ENCODE measurements at regions not wholly inside any gene's neighbourhood (a gene's known extent, or its start where the extent isn't known, plus 50 kb on each side); places are given as distances from the start of the nearest gene placed in this dataset.

GRCh38 chr9:85168412-85168811 is 498.9 kb downstream of the NTRK2 start:
- Histone ChIP-seq H2AFZ (ENCODE audit: low read length) (no peak overlapping the region), H3K18ac (ENCODE audit: low read length) (no peak overlapping the region), H3K79me1 (ENCODE audit: low read depth, low read length) (no peaks in the 10 kb centered on the region), H2BK5ac (ENCODE audit: low read length) (no peak overlapping the region), H2BK15ac (ENCODE audit: low read length) (no peak overlapping the region), H3K4me1 (ENCODE audit: control insufficient read depth in 2 of 2, insufficient read depth in 1 of 2, low read depth in 1 of 2, low read length in 2 of 2) (no peaks in the 10 kb centered on the region), H4K8ac (ENCODE audit: low read depth, low read length) (no peak overlapping the region), H3K4me2 (ENCODE audit: insufficient read depth, low read length, poor library complexity, severe bottlenecking) (no peak overlapping the region), H2BK120ac (ENCODE audit: low read depth, low read length) (no peak overlapping the region), H3K36me3 (replicated peaks in 1 of 2; ENCODE audit: control insufficient read depth in 2 of 2, insufficient read depth in 2 of 2, low read length in 2 of 2) (no peaks in the 10 kb centered on the region), H3K9me3 (replicated peaks in 1 of 2; ENCODE audit: control insufficient read depth in 2 of 2, insufficient read depth in 1 of 2, low read depth in 1 of 2, low read length in 2 of 2) (peaks cover 0 to 3% of the 10 kb centered on the region in 2 donors), H3K4ac (ENCODE audit: low read length) (no peak overlapping the region), H3K14ac (ENCODE audit: low read length) (no peak overlapping the region), H3K9ac (ENCODE audit: low read depth, low read length, poor library complexity) (no peak overlapping the region), H3K27ac (replicated peaks; ENCODE audit: low read length) (no peak overlapping the region), H2AK5ac (ENCODE audit: low read depth, low read length) (no peak overlapping the region), H3K27me3 (ENCODE audit: control insufficient read depth in 3 of 3, insufficient read depth in 3 of 3, low read depth in 1 of 3, low read length in 3 of 3) (no peaks in the 10 kb centered on the region), H3K23ac (ENCODE audit: low read depth, low read length, poor library complexity) (no peak overlapping the region), H3K4me3 (ENCODE audit: low read length in 2 of 2) (no peak overlapping the region), H2BK12ac (ENCODE audit: low read length) (no peak overlapping the region), H4K91ac (ENCODE audit: low read depth, low read length, poor library complexity) (no peak overlapping the region)
- WGBS, 2 donors (ENCODE audit: extremely low coverage in 2 of 2, insufficient read length in 2 of 2, insufficient replicate concordance in 1 of 2): no CpG with 5 or more reads among the region's 2 CpGs
- no peak for DNase-seq (ENCODE audit: low spot score)

- H3K79me1 ChIP-seq (ENCODE audit: low read depth, low read length): no peaks in the 10 kb centered on the region
Measured at GRCh38 chr9:85167146-85167545, 497.6 kb downstream of the NTRK2 start.

GRCh38 chr9:85163825-85164224 is 494.3 kb downstream of the NTRK2 start:
- Histone ChIP-seq H3K18ac (ENCODE audit: low read length) (no peak overlapping the region), H3K79me1 (ENCODE audit: low read depth, low read length) (no peaks in the 10 kb centered on the region), H2AK5ac (ENCODE audit: low read depth, low read length) (no peak overlapping the region), H2BK5ac (ENCODE audit: low read length) (no peak overlapping the region), H3K14ac (ENCODE audit: low read length) (no peak overlapping the region), H4K8ac (ENCODE audit: low read depth, low read length) (no peak overlapping the region), H2BK15ac (ENCODE audit: low read length) (no peak overlapping the region), H2BK12ac (ENCODE audit: low read length) (no peak overlapping the region), H3K4ac (ENCODE audit: low read length) (no peak overlapping the region), H3K27me3 (ENCODE audit: control insufficient read depth in 3 of 3, insufficient read depth in 3 of 3, low read depth in 1 of 3, low read length in 3 of 3) (no peaks in the 10 kb centered on the region), H3K9me3 (replicated peaks in 1 of 2; ENCODE audit: control insufficient read depth in 2 of 2, insufficient read depth in 1 of 2, low read depth in 1 of 2, low read length in 2 of 2) (no peaks in the 10 kb centered on the region), H4K91ac (ENCODE audit: low read depth, low read length, poor library complexity) (no peak overlapping the region), H2AFZ (ENCODE audit: low read length) (no peak overlapping the region), H3K4me1 (ENCODE audit: control insufficient read depth in 2 of 2, insufficient read depth in 1 of 2, low read depth in 1 of 2, low read length in 2 of 2) (no peaks in the 10 kb centered on the region), H2BK120ac (ENCODE audit: low read depth, low read length) (no peak overlapping the region), H3K36me3 (replicated peaks in 1 of 2; ENCODE audit: control insufficient read depth in 2 of 2, insufficient read depth in 2 of 2, low read length in 2 of 2) (no peaks in the 10 kb centered on the region), H3K27ac (replicated peaks; ENCODE audit: low read length) (no peak overlapping the region), H3K23ac (ENCODE audit: low read depth, low read length, poor library complexity) (no peak overlapping the region), H3K9ac (ENCODE audit: low read depth, low read length, poor library complexity) (no peak overlapping the region), H3K4me3 (ENCODE audit: low read length in 2 of 2) (no peak overlapping the region), H3K4me2 (ENCODE audit: insufficient read depth, low read length, poor library complexity, severe bottlenecking) (no peak overlapping the region)
- WGBS, 2 donors (ENCODE audit: extremely low coverage in 2 of 2, insufficient read length in 2 of 2, insufficient replicate concordance in 1 of 2): no CpG with 5 or more reads among the region's 2 CpGs
- no peak for DNase-seq (ENCODE audit: low spot score)

More at GRCh38 chr9:85167146-85167545, 497.6 kb downstream of the NTRK2 start:
- Histone ChIP-seq H4K91ac (ENCODE audit: low read depth, low read length, poor library complexity) (no peak overlapping the region), H3K4me3 (ENCODE audit: low read length in 2 of 2) (no peak overlapping the region), H3K4ac (ENCODE audit: low read length) (no peak overlapping the region), H2BK12ac (ENCODE audit: low read length) (no peak overlapping the region), H3K27me3 (ENCODE audit: control insufficient read depth in 3 of 3, insufficient read depth in 3 of 3, low read depth in 1 of 3, low read length in 3 of 3) (no peaks in the 10 kb centered on the region), H3K27ac (replicated peaks; ENCODE audit: low read length) (no peak overlapping the region), H2AFZ (ENCODE audit: low read length) (no peak overlapping the region), H2AK5ac (ENCODE audit: low read depth, low read length) (no peak overlapping the region), H2BK120ac (ENCODE audit: low read depth, low read length) (no peak overlapping the region), H4K8ac (ENCODE audit: low read depth, low read length) (no peak overlapping the region), H3K18ac (ENCODE audit: low read length) (no peak overlapping the region), H3K4me2 (ENCODE audit: insufficient read depth, low read length, poor library complexity, severe bottlenecking) (no peak overlapping the region), H3K14ac (ENCODE audit: low read length) (no peak overlapping the region), H3K4me1 (ENCODE audit: control insufficient read depth in 2 of 2, insufficient read depth in 1 of 2, low read depth in 1 of 2, low read length in 2 of 2) (no peaks in the 10 kb centered on the region), H2BK15ac (ENCODE audit: low read length) (no peak overlapping the region), H3K9me3 (replicated peaks in 1 of 2; ENCODE audit: control insufficient read depth in 2 of 2, insufficient read depth in 1 of 2, low read depth in 1 of 2, low read length in 2 of 2) (peaks cover 0 to 3% of the 10 kb centered on the region in 2 donors), H3K36me3 (replicated peaks in 1 of 2; ENCODE audit: control insufficient read depth in 2 of 2, insufficient read depth in 2 of 2, low read length in 2 of 2) (no peaks in the 10 kb centered on the region), H2BK5ac (ENCODE audit: low read length) (no peak overlapping the region), H3K9ac (ENCODE audit: low read depth, low read length, poor library complexity) (no peak overlapping the region), H3K23ac (ENCODE audit: low read depth, low read length, poor library complexity) (no peak overlapping the region)
- WGBS, 2 donors (ENCODE audit: extremely low coverage in 2 of 2, insufficient read length in 2 of 2, insufficient replicate concordance in 1 of 2): no CpG with 5 or more reads among the region's 1 CpG
- DNase-seq (ENCODE audit: low spot score): no peak

GRCh38 chr9:85163415-85163814 is 493.9 kb downstream of the NTRK2 start:
- no peaks in the 10 kb centered on the region for H3K36me3 ChIP-seq (replicated peaks in 1 of 2; ENCODE audit: control insufficient read depth in 2 of 2, insufficient read depth in 2 of 2, low read length in 2 of 2)
- no peak overlapping the region for H2BK12ac ChIP-seq (ENCODE audit: low read length)
- H3K9me3 ChIP-seq (replicated peaks in 1 of 2; ENCODE audit: control insufficient read depth in 2 of 2, insufficient read depth in 1 of 2, low read depth in 1 of 2, low read length in 2 of 2): no peaks in the 10 kb centered on the region
- no peak overlapping the region for H3K27ac ChIP-seq (replicated peaks; ENCODE audit: low read length)
- H3K27me3 ChIP-seq (ENCODE audit: control insufficient read depth in 3 of 3, insufficient read depth in 3 of 3, low read depth in 1 of 3, low read length in 3 of 3): no peaks in the 10 kb centered on the region
- H3K4me1 ChIP-seq (ENCODE audit: control insufficient read depth in 2 of 2, insufficient read depth in 1 of 2, low read depth in 1 of 2, low read length in 2 of 2): no peaks in the 10 kb centered on the region
- H4K91ac ChIP-seq (ENCODE audit: low read depth, low read length, poor library complexity): no peak overlapping the region
- H3K14ac ChIP-seq (ENCODE audit: low read length): no peak overlapping the region
- H2BK120ac ChIP-seq (ENCODE audit: low read depth, low read length): no peak overlapping the region
- no peaks in the 10 kb centered on the region for H3K79me1 ChIP-seq (ENCODE audit: low read depth, low read length)
- H3K4me2 ChIP-seq (ENCODE audit: insufficient read depth, low read length, poor library complexity, severe bottlenecking): no peak overlapping the region
- H3K23ac ChIP-seq (ENCODE audit: low read depth, low read length, poor library complexity): no peak overlapping the region
- WGBS, 2 donors (ENCODE audit: extremely low coverage in 2 of 2, insufficient read length in 2 of 2, insufficient replicate concordance in 1 of 2): no CpG with 5 or more reads among the region's 1 CpG
- H2AK5ac ChIP-seq (ENCODE audit: low read depth, low read length): no peak overlapping the region
- no peak overlapping the region for H3K4me3 ChIP-seq (ENCODE audit: low read length in 2 of 2)
- H3K18ac ChIP-seq (ENCODE audit: low read length): no peak overlapping the region
- H2BK15ac ChIP-seq (ENCODE audit: low read length): no peak overlapping the region
- no peak overlapping the region for H3K4ac ChIP-seq (ENCODE audit: low read length)
- H2AFZ ChIP-seq (ENCODE audit: low read length): no peak overlapping the region
- H2BK5ac ChIP-seq (ENCODE audit: low read length): no peak overlapping the region
- no peak for DNase-seq (ENCODE audit: low spot score)
- H3K9ac ChIP-seq (ENCODE audit: low read depth, low read length, poor library complexity): no peak overlapping the region
- H4K8ac ChIP-seq (ENCODE audit: low read depth, low read length): no peak overlapping the region

Data from neuronal stem cell (in vitro differentiated cells).